Transverse colon (tissue), 4 donors: ENCODE measurements at regions not wholly inside any gene's neighbourhood (a gene's known extent, or its start where the extent isn't known, plus 50 kb on each side); places are given as distances from the start of the nearest gene placed in this dataset.
"Not testable (repeated sequence)": the region's sequence is repeated elsewhere in the genome, so short reads cannot be mapped to it uniquely, and the experiment has no call there.

Source experiments
- DNase-seq: peaks from one replicate; pipeline ENCODE4 v3.0.0-alpha.2; 2019
- H3K27ac ChIP-seq, 4 donors: fragments of 200-600 bp; sonication (generic); 2 replicates each; pipeline ENCODE4 v1.5.1; 2016 to 2018; ENCODE audit warnings: inconsistent platforms in 4 of 4
- H3K27me3 ChIP-seq: fragments of 200-600 bp; sonication (generic); 2 replicates; pipeline ENCODE4 v1.5.1; 2017; ENCODE audit warnings: inconsistent platforms
- H3K36me3 ChIP-seq, 4 donors: fragments of 200-600 bp; sonication (generic); 2 replicates each; pipeline ENCODE4 v1.5.1; 2017 to 2019; ENCODE audit warnings: inconsistent platforms in 4 of 4
- H3K4me1 ChIP-seq, 4 donors: fragments of 200-600 bp; sonication (generic); 2 replicates each; pipeline ENCODE4 v1.5.1; 2017 to 2020; ENCODE audit warnings: inconsistent platforms in 4 of 4
- H3K4me3 ChIP-seq, 4 donors: fragments of 200-600 bp; sonication (generic); 1 replicate in 1 of 4; 2 replicates in 3 of 4; pipeline versions ENCODE4 v1.5.1 to v1.6.1; 2017 to 2019; ENCODE audit warnings: inconsistent platforms in 4 of 4
- H3K9me3 ChIP-seq, 2 donors: fragments of 200-600 bp; sonication (generic); 2 replicates each; pipeline ENCODE4 v1.5.1; 2017 to 2019; ENCODE audit warnings: inconsistent platforms in 2 of 2
- EP300 ChIP-seq: sonication (generic); formaldehyde crosslinking; IDR thresholded peaks from one replicate; pipeline ENCODE4 v1.6.1; 2017; ENCODE audit warnings: antibody characterized with exemption, low read depth
- POLR2A ChIP-seq: fragments of 450-650 bp; IDR thresholded peaks from one replicate; pipeline ENCODE4 v1.6.1; 2016; ENCODE audit warnings: antibody characterized with exemption, mild to moderate bottlenecking, moderate library complexity
- POLR2AphosphoS5 ChIP-seq, 3 donors: sonication (generic); formaldehyde crosslinking; IDR thresholded peaks; one replicate each; pipeline ENCODE4 v1.6.1; 2016; ENCODE audit warnings: antibody characterized with exemption in 3 of 3
- WGBS, 2 donors: methylation state at CpG; one replicate each; pipeline ENCODE4 v1.1.5; 2018; ENCODE audit warnings: low coverage in 1 of 2; 5-methylcytosine and 5-hydroxymethylcytosine counted together
- in situ Hi-C, 4 donors: fragments of 200-750 bp; cut with MboI; loops; one replicate each; pipeline versions ENCODE4 v1.15.0 to v1.15.1; 2017; ENCODE audit warnings: low sequenced_read_pairs in 3 of 4, low pct_ligation_motif_present in 1 of 4, low pct_unique_long_range_greater_than_20kb in 1 of 4
- intact Hi-C: fragments of 100-400 bp; cut with DNase I; formaldehyde crosslinking; loops from one replicate; pipeline ENCODE4 v1.15.1; 2023; ENCODE audit warnings: low total_unique reads
- TF ChIP-seq, protein P1 (sequence below), 5 experiments: fragments of 200-600 bp in 3 of 5; fragments of 450-650 bp in 2 of 5; sonication (generic) in 3 of 5; IDR thresholded peaks; 1 replicate in 2 of 5; 2 replicates in 3 of 5; pipeline ENCODE4 v1.5.1; 2016 to 2017; ENCODE audit warnings: antibody characterized with exemption in 5 of 5, inconsistent platforms in 3 of 5, mild to moderate bottlenecking in 2 of 5, moderate library complexity in 1 of 5

DNA sequence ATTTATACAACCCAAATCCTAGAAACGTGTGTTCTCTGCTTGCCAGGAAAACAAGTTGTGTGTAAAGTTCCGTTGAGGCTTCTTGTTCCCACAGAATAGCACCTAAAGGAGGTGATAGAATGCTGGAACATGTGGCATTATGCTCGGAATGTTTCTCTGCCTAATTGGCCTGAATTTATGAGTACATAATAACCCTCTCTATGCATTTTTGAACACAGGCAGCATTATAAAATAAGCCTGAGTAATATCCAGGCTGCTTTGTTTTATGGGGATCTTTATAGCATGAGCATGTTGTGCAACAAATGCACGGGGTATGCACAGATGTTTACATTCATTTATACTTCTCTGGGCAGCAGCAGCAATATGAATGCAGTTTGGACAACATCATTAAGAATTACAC is 385.7 kb downstream of the MBD2 start:
- H3K27me3 ChIP-seq = no peaks in the 10 kb centered on the region
- no peak overlapping the region for H3K27ac ChIP-seq
- in situ Hi-C loops = no loop called here
- H3K36me3 ChIP-seq = no peaks in the 10 kb centered on the region
- TF ChIP-seq POLR2AphosphoS5 (IDR thresholded peaks at IDR 0.05) = no peak
- TF ChIP-seq, protein P1, sequence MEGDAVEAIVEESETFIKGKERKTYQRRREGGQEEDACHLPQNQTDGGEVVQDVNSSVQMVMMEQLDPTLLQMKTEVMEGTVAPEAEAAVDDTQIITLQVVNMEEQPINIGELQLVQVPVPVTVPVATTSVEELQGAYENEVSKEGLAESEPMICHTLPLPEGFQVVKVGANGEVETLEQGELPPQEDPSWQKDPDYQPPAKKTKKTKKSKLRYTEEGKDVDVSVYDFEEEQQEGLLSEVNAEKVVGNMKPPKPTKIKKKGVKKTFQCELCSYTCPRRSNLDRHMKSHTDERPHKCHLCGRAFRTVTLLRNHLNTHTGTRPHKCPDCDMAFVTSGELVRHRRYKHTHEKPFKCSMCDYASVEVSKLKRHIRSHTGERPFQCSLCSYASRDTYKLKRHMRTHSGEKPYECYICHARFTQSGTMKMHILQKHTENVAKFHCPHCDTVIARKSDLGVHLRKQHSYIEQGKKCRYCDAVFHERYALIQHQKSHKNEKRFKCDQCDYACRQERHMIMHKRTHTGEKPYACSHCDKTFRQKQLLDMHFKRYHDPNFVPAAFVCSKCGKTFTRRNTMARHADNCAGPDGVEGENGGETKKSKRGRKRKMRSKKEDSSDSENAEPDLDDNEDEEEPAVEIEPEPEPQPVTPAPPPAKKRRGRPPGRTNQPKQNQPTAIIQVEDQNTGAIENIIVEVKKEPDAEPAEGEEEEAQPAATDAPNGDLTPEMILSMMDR (IDR thresholded peaks at IDR 0.05) = no peak
- no peak for TF ChIP-seq EP300
- no peak for TF ChIP-seq POLR2A
- no peak overlapping the region for H3K4me3 ChIP-seq
- intact Hi-C loops = no loop called here
- H3K9me3 ChIP-seq = peaks cover 0 to 6% of the 10 kb centered on the region in 2 donors
- no peak for DNase-seq
- 28 to 29% methylated on average over 1 to 4 of the region's 4 CpGs for WGBS, 2 donors
- peaks cover 0 to 9% (median 2%) of the 10 kb centered on the region in 4 donors for H3K4me1 ChIP-seq

DNA sequence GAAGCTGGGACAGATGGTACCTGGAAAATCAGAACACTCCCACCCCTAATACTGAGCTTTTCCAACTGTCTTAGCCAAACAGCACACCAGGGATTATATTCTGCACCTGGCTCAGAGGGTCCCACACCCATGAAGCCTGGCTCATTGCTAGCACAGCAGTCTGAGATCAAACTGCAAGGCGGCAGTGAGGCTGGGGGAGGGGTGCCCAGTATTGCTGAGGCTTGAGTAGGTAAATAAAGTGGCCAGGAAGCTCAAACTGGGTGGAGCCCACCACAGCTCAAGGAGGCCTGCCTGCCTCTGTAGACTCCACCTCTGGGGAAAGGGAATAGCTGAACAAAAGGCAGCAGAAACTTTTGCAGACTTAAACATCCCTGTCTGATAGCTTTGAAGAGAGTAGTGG is 403.3 kb downstream of the MBD2 start:
- in situ Hi-C loops = not testable (repeated sequence)
- 20 to 42% methylated on average over 1 of the region's 1 CpG for WGBS, 2 donors

DNA sequence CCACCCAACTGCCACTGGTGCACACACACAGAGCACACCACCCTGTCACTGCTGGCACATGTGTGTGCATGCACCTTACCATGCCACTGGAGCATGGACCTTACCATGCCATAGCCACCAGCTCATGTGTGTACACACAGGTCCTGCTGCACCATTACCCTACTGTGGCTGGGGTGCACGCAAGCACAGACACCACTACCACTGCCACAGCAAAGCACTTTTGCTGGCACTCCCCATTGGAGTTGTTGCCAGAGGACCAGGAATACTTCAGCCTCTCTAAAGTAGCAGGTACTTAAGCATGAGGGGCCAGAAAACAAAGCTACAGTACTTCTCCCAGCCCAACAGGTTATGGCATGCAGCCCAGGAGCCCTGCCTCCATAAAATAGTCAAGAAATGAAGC is 404.8 kb downstream of the MBD2 start:
- H3K4me3 ChIP-seq = no peak overlapping the region
- TF ChIP-seq EP300 (no peak), POLR2AphosphoS5 (IDR thresholded peaks at IDR 0.05) (no peak), POLR2A (no peak)
- TF ChIP-seq, protein P1 (IDR thresholded peaks at IDR 0.05) = no peak
- 83 to 92% methylated on average over 1 of the region's 1 CpG for WGBS, 2 donors
- no peaks in the 10 kb centered on the region for H3K27me3 ChIP-seq
- in situ Hi-C loops = no loop called here
- H3K36me3 ChIP-seq = no peaks in the 10 kb centered on the region
- no peak overlapping the region for H3K27ac ChIP-seq
- intact Hi-C loops = no loop called here
- DNase-seq = no peak
- no peaks in the 10 kb centered on the region for H3K4me1 ChIP-seq
- no peaks in the 10 kb centered on the region for H3K9me3 ChIP-seq

More for the DNA sequence above, 403.3 kb downstream of the MBD2 start:
- H3K36me3 ChIP-seq, H3K27ac ChIP-seq, H3K9me3 ChIP-seq, intact Hi-C loops, H3K4me1 ChIP-seq, H3K27me3 ChIP-seq, H3K4me3 ChIP-seq: not testable (repeated sequence)
- DNase-seq = peak; percentile 14

DNA sequence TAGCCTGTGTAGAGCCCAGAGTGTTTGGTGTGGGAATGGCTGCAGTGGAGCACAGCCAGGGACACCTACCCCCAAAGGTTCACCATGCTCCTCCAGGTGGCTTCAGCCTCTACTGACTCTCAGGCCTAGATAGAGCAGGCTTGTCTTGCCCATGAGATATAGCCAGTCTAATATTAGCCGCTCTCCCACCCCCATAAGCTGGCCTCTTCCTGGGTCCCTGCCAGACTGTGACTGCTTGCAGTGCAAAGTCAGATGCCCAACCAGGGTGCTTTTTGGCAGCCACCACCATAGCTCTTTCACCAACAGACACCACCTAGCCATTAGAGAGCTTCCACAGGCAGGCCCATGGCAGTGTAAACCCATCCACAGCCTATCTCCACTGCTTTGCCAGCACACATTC is 405.3 kb downstream of the MBD2 start:
- in situ Hi-C loops (no loop called here), intact Hi-C loops (no loop called here)
- Histone ChIP-seq H3K27ac (no peak overlapping the region), H3K4me3 (no peak overlapping the region), H3K4me1 (no peaks in the 10 kb centered on the region), H3K9me3 (no peaks in the 10 kb centered on the region), H3K36me3 (no peaks in the 10 kb centered on the region), H3K27me3 (no peaks in the 10 kb centered on the region)
- TF ChIP-seq POLR2A = no peak
- TF ChIP-seq EP300 = no peak
- TF ChIP-seq, protein P1 (IDR thresholded peaks at IDR 0.05) = no peak
- no peak for TF ChIP-seq POLR2AphosphoS5 (IDR thresholded peaks at IDR 0.05)
- no peak for DNase-seq
- WGBS, 2 donors = 100% methylated on average over 1 of the region's 1 CpG; no CpG with 5 or more reads in 1 of the 2 donors
